ENCODE measurements at regions not wholly inside any gene's neighbourhood (a gene's known extent, or its start where the extent isn't known, plus 50 kb on each side); places are given as distances from the start of the nearest gene placed in this dataset.

- DNase-seq (ENCODE audit: low read depth in 4 of 4, low spot score in 2 of 4): no peak
Measured at GRCh38 chr18:41390309-41390708, 564.7 kb upstream of the PIK3C3 start.

GRCh38 chr18:41378598-41378997, 576.4 kb upstream of the PIK3C3 start:
- peak in 2 of 4 donors; percentile 32 to 47 for DNase-seq (ENCODE audit: low read depth in 4 of 4, low spot score in 2 of 4)

- DNase-seq (ENCODE audit: low read depth in 4 of 4, low spot score in 2 of 4): no peak
Measured at GRCh38 chr18:41373612-41374011, 581.4 kb upstream of the PIK3C3 start.

GRCh38 chr18:41372046-41372665, 582.9 kb upstream of the PIK3C3 start:
- DNase-seq (ENCODE audit: low read depth in 4 of 4, low spot score in 2 of 4): no peak

GRCh38 chr18:41371156-41372045, 583.6 kb upstream of the PIK3C3 start:
- no peak for DNase-seq (ENCODE audit: low read depth in 4 of 4, low spot score in 2 of 4)

GRCh38 chr18:41370740-41371139, 584.3 kb upstream of the PIK3C3 start:
- DNase-seq (ENCODE audit: low read depth in 4 of 4, low spot score in 2 of 4): no peak

GRCh38 chr18:41357708-41358107, 597.3 kb upstream of the PIK3C3 start:
- DNase-seq (ENCODE audit: low read depth in 4 of 4, low spot score in 2 of 4): no peak

- DNase-seq (ENCODE audit: low read depth in 4 of 4, low spot score in 2 of 4): no peak
Measured at GRCh38 chr18:41353777-41354528, 601.1 kb upstream of the PIK3C3 start.

- DNase-seq (ENCODE audit: low read depth in 4 of 4, low spot score in 2 of 4): no peak
Measured at GRCh38 chr18:41351430-41351829, 603.6 kb upstream of the PIK3C3 start.

GRCh38 chr18:41347057-41347456, 608.0 kb upstream of the PIK3C3 start:
- no peak for DNase-seq (ENCODE audit: low read depth in 4 of 4, low spot score in 2 of 4)

GRCh38 chr18:41343808-41344207, 611.2 kb upstream of the PIK3C3 start:
- DNase-seq (ENCODE audit: low read depth in 4 of 4, low spot score in 2 of 4): no peak

GRCh38 chr18:41338341-41338740, 616.7 kb upstream of the PIK3C3 start:
- no peak for DNase-seq (ENCODE audit: low read depth in 4 of 4, low spot score in 2 of 4)

GRCh38 chr18:41331661-41332060, 623.4 kb upstream of the PIK3C3 start:
- DNase-seq (ENCODE audit: low read depth in 4 of 4, low spot score in 2 of 4): no peak

GRCh38 chr18:41326311-41326710, 628.7 kb upstream of the PIK3C3 start:
- no peak for DNase-seq (ENCODE audit: low read depth in 4 of 4, low spot score in 2 of 4)

- DNase-seq (ENCODE audit: low read depth in 4 of 4, low spot score in 2 of 4): no peak
Measured at GRCh38 chr18:41324934-41325333, 630.1 kb upstream of the PIK3C3 start.

GRCh38 chr18:41324020-41324791, 630.8 kb upstream of the PIK3C3 start:
- no peak for DNase-seq (ENCODE audit: low read depth in 4 of 4, low spot score in 2 of 4)

- no peak for DNase-seq (ENCODE audit: low read depth in 4 of 4, low spot score in 2 of 4)
Measured at GRCh38 chr18:41323044-41323443, 632.0 kb upstream of the PIK3C3 start.

- peak in 1 of 4 donors; percentile 24 for DNase-seq (ENCODE audit: low read depth in 4 of 4, low spot score in 2 of 4)
Measured at GRCh38 chr18:41320100-41320499, 634.9 kb upstream of the PIK3C3 start.

GRCh38 chr18:41315134-41315533, 639.9 kb upstream of the PIK3C3 start:
- no peak for DNase-seq (ENCODE audit: low read depth in 4 of 4, low spot score in 2 of 4)

Measured in left renal cortex interstitium (tissue), 4 donors.